HFFc6 (cell line): ENCODE measurements at regions not wholly inside any gene's neighbourhood (a gene's known extent, or its start where the extent isn't known, plus 50 kb on each side); places are given as distances from the start of the nearest gene placed in this dataset.

Experiments
- DNase-seq: peaks from one replicate; pipeline ENCODE4 v3.0.0-alpha.2; 2018
- H3K27ac Mint-ChIP-seq: 2 replicates; pipeline ENCODE4 v1.8.0; 2020; ENCODE audit warnings: mild to moderate bottlenecking, mixed read lengths
- H3K27me3 Mint-ChIP-seq: 2 replicates; pipeline ENCODE4 v1.8.0; 2021; ENCODE audit warnings: mild to moderate bottlenecking, moderate library complexity, mixed read lengths; ENCODE audit not compliant: insufficient read depth
- H3K36me3 Mint-ChIP-seq: 2 replicates; pipeline ENCODE4 v1.8.0; 2021; ENCODE audit warnings: low read depth, mixed read lengths
- H3K4me1 Mint-ChIP-seq: 2 replicates; pipeline ENCODE4 v1.8.0; 2020; ENCODE audit warnings: low read depth, mixed read lengths
- H3K4me3 Mint-ChIP-seq: 2 replicates; pipeline ENCODE4 v1.8.0; 2020; ENCODE audit warnings: mild to moderate bottlenecking, moderate library complexity, mixed read lengths
- H3K9me3 Mint-ChIP-seq: 2 replicates; pipeline ENCODE4 v1.8.0; 2020; ENCODE audit warnings: mild to moderate bottlenecking, mixed read lengths
- TF ChIP-seq, protein P1 (sequence below): fragments of 200-600 bp; sonication (generic); IDR thresholded peaks from 2 replicates; pipeline ENCODE4 v1.5.0; 2021; ENCODE audit warnings: antibody characterized with exemption, mild to moderate bottlenecking

DNA sequence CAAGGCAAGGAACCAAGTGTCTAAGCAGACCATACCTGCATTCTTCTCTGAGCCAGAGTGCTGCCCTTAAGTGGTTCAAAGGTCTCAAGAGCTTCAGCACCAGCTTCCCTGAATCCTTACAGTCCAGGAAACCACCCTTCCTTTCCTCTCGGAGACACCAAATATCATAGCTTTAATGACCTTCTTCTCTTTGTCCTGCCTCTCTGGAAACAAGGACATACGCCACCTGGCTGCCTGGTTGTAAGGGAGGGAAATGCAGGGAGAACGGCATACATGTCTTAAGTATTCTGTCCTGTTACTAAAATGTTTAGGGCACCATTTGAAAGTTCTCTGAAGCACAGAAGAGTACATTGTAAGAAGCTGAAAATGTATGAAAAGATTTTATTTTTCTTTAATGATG lies 155.6 kb upstream of the ARRDC4 start:
- DNase-seq, result no peak
- Mint-ChIP-seq H3K27me3 (no peaks in the 10 kb centered on the region), H3K36me3 (no peaks in the 10 kb centered on the region), H3K4me3 (no peak overlapping the region), H3K9me3 (peaks cover 40% of the 10 kb centered on the region), H3K4me1 (no peaks in the 10 kb centered on the region), H3K27ac (no peak overlapping the region)
- TF ChIP-seq, protein P1, sequence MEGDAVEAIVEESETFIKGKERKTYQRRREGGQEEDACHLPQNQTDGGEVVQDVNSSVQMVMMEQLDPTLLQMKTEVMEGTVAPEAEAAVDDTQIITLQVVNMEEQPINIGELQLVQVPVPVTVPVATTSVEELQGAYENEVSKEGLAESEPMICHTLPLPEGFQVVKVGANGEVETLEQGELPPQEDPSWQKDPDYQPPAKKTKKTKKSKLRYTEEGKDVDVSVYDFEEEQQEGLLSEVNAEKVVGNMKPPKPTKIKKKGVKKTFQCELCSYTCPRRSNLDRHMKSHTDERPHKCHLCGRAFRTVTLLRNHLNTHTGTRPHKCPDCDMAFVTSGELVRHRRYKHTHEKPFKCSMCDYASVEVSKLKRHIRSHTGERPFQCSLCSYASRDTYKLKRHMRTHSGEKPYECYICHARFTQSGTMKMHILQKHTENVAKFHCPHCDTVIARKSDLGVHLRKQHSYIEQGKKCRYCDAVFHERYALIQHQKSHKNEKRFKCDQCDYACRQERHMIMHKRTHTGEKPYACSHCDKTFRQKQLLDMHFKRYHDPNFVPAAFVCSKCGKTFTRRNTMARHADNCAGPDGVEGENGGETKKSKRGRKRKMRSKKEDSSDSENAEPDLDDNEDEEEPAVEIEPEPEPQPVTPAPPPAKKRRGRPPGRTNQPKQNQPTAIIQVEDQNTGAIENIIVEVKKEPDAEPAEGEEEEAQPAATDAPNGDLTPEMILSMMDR, result no peak; the same call in 1 of the 2 replicates

DNA sequence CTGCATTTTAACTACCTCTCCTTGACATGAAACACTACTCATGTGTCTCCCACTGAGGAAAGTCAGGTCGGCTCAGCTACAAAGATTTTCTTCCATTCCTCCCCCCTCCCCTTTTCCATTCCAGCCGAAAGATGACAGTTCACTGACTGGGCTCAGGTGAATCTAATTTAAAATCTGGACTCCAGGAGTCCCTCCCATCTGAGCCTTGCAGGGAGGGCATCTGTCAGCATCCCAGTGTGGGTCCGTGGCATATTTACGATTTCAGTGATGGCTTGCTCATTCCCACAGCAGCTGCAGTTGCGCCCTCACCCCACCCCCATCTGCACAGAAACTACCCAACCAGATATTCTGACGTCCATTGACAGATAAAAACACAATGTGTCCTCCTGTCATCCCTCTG lies 153.7 kb upstream of the ARRDC4 start:
- no peak overlapping the region for H3K27ac Mint-ChIP-seq
- H3K4me3 Mint-ChIP-seq, result no peak overlapping the region
- H3K27me3 Mint-ChIP-seq, result no peaks in the 10 kb centered on the region; the same call in 1 of the 2 replicates
- TF ChIP-seq, protein P1, result no peak
- no peaks in the 10 kb centered on the region for H3K36me3 Mint-ChIP-seq
- H3K9me3 Mint-ChIP-seq, result peaks cover 42% of the 10 kb centered on the region
- no peak for DNase-seq
- H3K4me1 Mint-ChIP-seq, result no peaks in the 10 kb centered on the region

DNA sequence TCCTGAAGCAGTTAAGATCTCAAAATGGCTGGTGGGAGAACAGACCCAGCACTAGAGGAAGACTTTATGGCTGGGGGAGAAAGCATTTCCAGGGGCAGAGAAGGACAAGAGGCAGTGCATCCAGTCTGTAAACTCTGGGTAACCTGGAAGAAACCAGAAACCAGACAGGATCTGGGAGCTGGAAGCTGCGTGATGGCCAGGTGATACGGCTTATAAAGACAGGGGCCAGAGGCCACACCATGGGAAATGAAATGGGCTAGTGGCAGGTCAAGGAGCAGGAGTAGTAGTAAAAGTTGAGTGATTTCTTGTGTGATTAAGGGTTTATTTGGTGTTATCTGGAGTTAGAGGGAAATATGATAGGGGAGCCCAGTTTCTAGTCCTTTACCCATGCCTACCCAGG lies 144.7 kb upstream of the ARRDC4 start:
- Mint-ChIP-seq H3K27ac (no peak overlapping the region), H3K4me1 (no peaks in the 10 kb centered on the region), H3K27me3 (no peaks in the 10 kb centered on the region; the same call in 1 of the 2 replicates), H3K4me3 (no peak overlapping the region), H3K36me3 (no peaks in the 10 kb centered on the region), H3K9me3 (peaks cover 30% of the 10 kb centered on the region)
- TF ChIP-seq, protein P1, result no peak
- DNase-seq, result no peak

DNA sequence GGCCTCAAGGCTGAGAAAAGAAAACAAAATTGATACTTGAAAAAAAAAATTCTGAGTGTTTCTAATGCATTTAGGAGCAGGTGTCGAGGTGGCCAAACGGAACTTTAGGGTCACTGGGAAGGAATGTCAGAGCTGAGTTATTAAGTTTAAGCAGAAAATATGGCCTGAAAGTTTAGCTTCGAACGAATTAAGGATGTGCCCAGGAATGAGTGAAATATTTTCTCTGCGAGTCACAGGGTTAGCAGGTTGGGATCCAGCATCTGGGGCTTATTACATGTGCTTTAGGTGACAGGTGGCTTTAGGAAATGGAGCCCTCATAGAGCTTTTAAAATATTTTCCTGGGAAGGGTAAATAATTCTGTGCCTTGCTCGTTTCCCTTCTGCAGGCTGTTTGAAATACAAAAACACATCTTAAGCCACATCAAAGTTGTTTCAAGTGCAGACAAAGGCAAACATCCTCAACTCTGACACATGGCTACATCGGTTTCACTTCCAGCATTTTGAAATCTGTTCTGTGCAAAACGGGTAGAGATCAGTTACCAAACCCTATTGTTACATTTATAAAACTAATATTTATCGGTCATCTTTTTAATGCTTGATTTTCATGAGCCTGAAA lies 143.1 kb upstream of the ARRDC4 start:
- no peak for DNase-seq
- H3K27me3 Mint-ChIP-seq, result no peaks in the 10 kb centered on the region
- H3K36me3 Mint-ChIP-seq, result no peaks in the 10 kb centered on the region
- H3K27ac Mint-ChIP-seq, result no peak overlapping the region
- H3K4me1 Mint-ChIP-seq, result no peaks in the 10 kb centered on the region
- H3K4me3 Mint-ChIP-seq, result no peak overlapping the region
- peaks cover 24% of the 10 kb centered on the region for H3K9me3 Mint-ChIP-seq
- TF ChIP-seq, protein P1, result no peak

DNA sequence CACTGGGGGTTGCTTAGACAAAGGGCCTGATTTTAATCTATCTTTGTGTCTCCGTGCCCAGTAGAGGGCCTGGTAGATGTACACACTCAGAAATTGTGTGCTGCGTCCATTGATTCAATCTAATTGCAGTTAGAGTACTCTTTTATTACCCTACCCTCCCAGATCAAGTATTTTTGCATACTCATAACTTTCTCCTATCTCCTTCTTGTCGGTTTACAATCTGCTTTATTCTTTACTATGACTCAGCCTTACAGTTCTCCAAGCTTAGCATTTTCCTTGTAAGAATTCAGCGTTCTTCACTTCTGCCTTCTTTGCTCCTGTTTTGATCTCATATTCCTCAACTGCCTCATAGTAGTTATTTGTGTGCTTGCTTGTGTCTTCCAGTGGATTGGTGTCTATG lies 124.5 kb upstream of the ARRDC4 start:
- no peaks in the 10 kb centered on the region for H3K4me1 Mint-ChIP-seq
- no peak for DNase-seq

More for the DNA sequence above, 124.5 kb upstream of the ARRDC4 start:
- TF ChIP-seq, protein P1, result no peak
- H3K27ac Mint-ChIP-seq, result no peak overlapping the region
- H3K27me3 Mint-ChIP-seq, result no peaks in the 10 kb centered on the region; the same call in none of the 2 replicates
- peaks cover 44% of the 10 kb centered on the region for H3K9me3 Mint-ChIP-seq
- no peak overlapping the region for H3K4me3 Mint-ChIP-seq
- H3K36me3 Mint-ChIP-seq, result no peaks in the 10 kb centered on the region
